Stimulated activated CD4-positive, alpha-beta T cell treated with anti-CD3 and anti-CD28 coated beads, Interleukin-12 subunit alpha, Interleukin-12 subunit beta, amount 100 ng/mL, for 24 hours (primary cell): ENCODE measurements at regions not wholly inside any gene's neighbourhood (a gene's known extent, or its start where the extent isn't known, plus 50 kb on each side); places are given as distances from the start of the nearest gene placed in this dataset.
"Not testable (repeated sequence)": the region's sequence is repeated elsewhere in the genome, so short reads cannot be mapped to it uniquely, and the experiment has no call there.

Experiments used
- DNase-seq, 2 experiments: peaks; one replicate each; pipeline ENCODE4 v3.0.0-alpha.2; 2020; ENCODE audit warnings: low read depth in 2 of 2

DNA sequence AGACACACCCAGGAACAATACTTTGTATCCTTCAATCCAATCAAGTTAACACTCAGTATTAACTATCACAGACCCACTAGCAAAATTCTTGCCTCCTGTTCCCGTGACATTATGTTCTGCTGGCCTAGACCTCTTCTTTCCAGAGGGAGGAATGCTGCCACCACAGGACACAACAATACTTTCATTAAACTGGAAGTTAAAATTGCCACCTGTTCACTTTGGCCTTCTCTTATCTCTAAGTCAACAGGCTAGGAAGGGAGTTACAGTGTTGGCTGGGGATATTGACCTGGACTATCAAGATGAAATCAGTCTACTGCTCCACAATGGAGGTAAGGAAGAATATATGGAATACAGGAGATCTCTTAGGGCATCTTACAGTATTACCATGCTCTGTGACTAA is 1000.4 kb upstream of the GBE1 start:
- DNase-seq: no peak

DNA sequence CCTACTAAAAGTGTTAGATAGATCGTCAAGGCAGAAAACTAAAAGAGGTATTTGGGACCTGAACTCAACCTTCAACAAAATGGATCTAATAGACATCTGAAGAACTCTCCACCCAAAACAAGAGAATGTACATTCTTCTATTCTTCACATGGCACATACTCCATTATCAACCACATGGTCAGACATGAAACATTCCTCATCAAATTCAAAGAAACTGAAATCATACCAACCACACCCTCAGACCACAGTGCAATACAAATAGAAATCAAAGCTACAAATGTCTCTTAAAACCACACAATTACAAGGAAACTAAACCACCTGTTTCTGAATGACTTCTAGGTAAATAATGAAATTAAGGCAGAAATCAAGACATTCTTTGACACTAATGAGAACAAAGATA is 984.1 kb upstream of the GBE1 start:
- DNase-seq: no peak

GRCh38 chr3:82743196-82743595 is 981.8 kb upstream of the GBE1 start:
- no peak for DNase-seq

GRCh38 chr3:82741346-82741745 is 979.9 kb upstream of the GBE1 start:
- no peak for DNase-seq

DNA sequence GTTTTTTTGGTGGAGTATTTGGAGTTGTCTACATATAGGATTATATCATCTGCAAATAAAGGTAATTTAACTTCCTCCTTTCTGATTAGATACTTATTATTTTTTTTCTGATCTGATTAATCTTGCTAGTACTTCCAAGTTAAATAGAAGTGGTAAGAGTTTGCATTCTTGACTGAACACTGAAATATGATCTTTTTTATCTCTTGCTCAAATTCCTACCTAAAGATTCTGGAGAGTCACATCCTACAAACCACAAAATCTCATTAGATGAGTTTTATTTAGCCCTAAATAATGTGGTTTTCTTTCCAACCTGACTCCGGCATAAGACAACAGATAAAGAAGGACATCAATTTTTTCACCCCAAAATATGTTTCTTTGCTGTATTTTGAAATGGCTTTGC is 977.9 kb upstream of the GBE1 start:
- no peak for DNase-seq

- DNase-seq: no peak
Observed at GRCh38 chr3:82736696-82737277, 975.3 kb upstream of the GBE1 start.

- DNase-seq: no peak
Observed at GRCh38 chr3:82715091-82715856, 953.8 kb upstream of the GBE1 start.

- no peak for DNase-seq
Observed at GRCh38 chr3:82707035-82707434, 945.6 kb upstream of the GBE1 start.

DNA sequence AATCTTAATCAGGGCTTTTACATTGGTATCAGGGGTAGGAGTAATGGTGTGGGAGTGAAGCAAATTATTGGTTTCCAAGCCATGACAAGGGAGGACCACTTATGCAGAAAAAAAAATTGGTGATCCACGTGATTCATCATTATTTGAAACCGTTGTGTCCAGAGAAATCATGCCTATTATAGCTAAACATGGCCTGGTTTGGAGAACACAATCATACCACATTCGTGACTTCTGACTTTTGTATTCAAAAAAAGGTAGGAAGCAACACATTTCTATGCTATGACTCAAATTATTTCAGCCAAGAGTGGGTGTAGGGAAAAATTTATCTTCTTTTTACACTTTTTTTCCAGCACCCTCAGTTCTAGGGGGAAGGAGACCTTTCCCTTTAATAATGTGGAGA is 924.3 kb upstream of the GBE1 start:
- DNase-seq: no peak

DNA sequence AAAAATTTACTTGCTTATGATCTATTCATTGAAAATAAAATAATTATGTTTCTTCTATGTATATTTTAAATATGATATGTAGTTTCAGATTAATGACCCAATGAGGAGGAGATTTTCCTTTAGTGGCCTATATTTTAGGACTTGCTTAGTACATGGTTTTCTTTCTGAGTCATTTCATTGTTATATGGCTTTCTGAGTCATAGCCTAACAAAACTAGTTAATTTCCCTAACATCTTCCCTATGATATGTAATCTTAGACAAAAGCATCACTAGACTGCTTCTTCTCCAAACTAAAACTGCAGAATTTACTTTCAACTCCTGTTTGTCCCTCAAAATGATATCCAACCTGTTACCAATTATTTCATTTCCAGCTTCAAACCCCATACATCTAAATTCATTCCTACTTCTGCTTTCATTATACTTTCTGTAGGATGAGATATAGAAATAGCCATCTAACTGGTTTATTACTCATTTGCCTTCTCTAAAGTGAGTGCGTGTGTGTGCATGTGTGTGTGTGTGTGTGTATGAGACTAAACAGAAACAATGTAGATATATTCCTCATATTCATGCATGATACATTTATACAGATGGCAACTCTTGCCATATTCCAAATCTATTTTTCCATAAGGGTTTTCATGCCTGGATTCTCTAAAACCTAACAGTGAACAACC is 915.0 kb upstream of the GBE1 start:
- no peak for DNase-seq

DNA sequence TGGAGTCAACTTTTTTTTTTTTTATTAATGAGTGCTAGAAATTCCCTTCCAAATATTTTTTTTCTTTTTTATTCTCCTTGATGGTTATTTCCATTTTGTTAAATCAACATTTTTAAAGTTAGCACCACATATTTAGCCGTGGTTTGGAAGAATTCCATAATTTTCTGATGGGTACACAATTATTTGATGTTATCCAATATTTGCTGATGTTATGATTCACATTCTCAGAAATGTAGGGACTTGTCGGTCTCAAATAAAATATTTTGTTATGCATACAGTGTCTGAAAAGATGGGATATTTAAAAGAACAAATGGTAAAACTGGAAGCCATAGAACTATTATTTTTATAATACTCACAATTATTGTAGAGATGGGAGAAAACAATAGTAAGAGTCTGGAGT is 911.5 kb upstream of the GBE1 start:
- no peak for DNase-seq

- DNase-seq: no peak
Observed at GRCh38 chr3:82671466-82671865, 910.0 kb upstream of the GBE1 start.

- no peak for DNase-seq
Observed at GRCh38 chr3:82654708-82655107, 893.3 kb upstream of the GBE1 start.

DNA sequence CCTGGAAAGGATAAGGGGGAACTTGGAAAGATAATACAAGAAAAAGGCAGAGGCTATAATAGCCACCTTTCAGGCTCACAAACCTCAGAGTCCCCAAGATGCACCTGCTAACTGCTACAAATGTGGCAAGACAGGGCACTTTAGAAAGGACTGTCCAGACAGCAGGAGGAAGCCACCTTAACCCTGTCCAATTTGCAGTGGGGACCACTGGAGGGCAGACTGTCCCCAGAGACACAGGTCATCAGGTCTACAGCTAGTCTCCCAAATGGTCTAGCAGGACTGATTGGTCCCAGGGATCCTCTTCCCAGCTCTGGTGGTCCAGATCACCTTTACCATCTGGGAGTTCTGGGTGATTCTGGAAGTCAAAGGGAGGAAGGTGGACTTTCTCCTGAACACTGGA is 882.5 kb upstream of the GBE1 start:
- no peak for DNase-seq

DNA sequence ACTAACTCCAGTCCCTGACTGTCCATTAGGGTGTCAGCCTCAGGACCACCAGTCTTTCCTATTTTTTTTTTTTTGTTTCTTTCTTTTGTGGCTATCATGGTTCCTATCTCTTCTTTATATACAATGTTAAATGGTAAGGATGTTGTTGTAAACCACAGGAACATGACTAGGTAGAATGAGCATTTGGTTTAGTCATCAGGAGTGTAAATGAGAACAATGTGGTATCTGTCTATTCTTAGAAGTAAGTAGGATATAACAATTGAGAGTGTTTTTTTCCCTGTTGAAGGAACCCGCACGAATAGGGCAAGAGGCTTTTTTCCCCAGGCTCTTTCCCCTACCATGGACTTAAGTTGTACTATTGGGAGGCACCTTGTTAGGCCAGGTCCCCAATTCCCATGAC is 880.3 kb upstream of the GBE1 start:
- DNase-seq: no peak

DNA sequence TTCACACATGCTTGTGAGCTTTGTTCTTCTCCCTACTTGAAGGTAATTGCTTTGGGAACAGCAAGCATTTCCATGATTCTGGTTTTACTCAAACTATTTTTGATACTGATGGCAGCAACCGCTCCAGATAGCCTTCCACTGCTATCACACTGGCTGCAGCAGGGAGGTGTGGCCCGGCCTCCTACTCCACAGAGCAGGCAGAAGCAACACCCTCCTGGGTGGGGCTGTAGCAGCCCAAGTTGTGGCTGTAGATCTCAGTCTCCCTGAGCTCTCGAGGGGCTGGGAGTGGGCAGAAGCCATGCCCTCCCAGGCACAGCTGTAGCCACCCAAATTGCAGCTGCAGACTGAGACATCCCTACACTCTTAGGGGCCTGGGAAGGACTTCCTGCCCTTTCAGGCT is 878.8 kb upstream of the GBE1 start:
- no peak for DNase-seq

GRCh38 chr3:82637574-82637973 is 876.1 kb upstream of the GBE1 start:
- no peak for DNase-seq

DNA sequence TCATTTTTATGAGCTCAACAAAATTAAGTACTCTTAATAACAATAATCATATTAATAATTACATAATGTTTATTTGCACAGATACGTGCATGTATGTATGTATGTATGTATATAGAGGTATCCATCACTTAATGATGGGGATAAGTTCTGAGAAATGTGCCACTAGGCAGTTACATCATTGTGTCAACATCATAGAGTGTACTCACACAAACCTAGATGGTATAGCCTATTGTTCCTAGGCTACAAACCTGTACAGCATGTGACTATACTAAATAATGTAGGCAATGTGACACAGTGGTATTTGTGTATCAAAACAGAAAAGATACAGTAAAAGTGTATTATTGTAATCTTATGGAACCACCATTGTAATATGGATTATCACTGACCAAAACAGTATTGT is 874.7 kb upstream of the GBE1 start:
- DNase-seq: no peak

- DNase-seq: no peak
Observed at GRCh38 chr3:82633319-82633718, 871.9 kb upstream of the GBE1 start.

DNA sequence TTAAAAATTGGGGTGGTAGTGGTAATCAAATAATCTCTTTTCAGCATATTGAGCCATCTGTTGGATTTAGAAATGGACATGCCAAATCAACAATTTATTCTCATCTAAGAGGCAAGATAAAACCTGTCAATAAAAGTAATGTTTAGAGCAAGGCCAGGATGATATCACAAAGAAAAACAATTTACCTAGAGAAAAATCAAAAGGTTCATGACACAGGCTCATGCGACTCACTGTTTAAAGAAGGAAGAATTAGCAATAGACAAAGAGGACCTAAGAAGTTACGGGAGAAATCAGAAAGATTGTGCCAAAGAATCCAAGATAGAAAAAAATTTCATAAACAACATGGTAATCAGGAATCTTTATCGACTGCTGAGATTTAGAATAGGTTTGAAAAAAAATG is 868.5 kb upstream of the GBE1 start:
- no peak for DNase-seq

- DNase-seq: no peak
Observed at GRCh38 chr3:82628385-82629014, 867.1 kb upstream of the GBE1 start.

DNA sequence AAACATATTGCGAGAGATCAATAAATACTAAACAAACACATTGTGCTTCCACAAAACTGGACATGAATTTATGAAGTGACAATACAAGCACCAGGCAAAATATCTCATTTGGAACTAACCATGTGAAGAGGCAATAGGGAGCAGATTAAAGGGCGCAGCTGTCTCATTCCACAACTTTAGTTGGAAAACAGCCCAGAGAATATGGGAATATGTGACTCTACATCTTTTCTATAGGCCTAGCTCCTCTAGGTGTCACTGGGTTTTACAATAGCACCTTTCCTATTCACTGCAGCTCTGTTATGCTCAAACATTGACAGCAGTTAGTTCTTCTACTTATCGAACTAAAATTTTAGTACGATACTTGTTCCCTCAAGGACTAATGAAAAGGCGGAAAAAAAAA is 866.3 kb upstream of the GBE1 start:
- no peak for DNase-seq

DNA sequence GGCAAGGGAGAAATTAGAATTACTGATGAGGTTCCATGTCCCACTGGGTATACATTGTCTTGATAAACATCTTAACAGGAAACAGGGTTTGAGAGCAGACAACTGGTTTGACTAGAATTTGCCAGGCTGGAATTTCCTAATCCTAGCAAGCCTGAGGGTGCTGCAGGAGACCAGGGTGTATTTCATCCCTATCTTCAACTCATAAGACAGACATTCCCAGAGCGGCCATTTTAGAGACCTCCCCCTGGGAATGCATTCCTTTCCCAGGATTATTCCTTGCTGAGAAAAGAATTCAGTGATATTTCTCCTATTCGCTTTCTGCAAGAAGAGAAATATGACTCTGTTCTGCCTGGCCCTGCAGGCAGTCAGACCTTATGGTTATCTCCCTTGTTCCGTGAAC is 859.3 kb upstream of the GBE1 start:
- DNase-seq: not testable (repeated sequence)
